KMS-11 (cell line): ENCODE measurements at regions not wholly inside any gene's neighbourhood (a gene's known extent, or its start where the extent isn't known, plus 50 kb on each side); places are given as distances from the start of the nearest gene placed in this dataset.

Experiments used
- H2AFZ ChIP-seq: fragments of 200-600 bp; sonication (generic); 2 replicates; pipeline ENCODE4 v1.6.1; 2016; ENCODE audit warnings: antibody characterized with exemption, mixed run types, low read depth
- H3K27ac ChIP-seq: fragments of 200-600 bp; sonication (generic); 2 replicates; pipeline ENCODE4 v1.6.1; 2016; ENCODE audit warnings: mild to moderate bottlenecking, mixed run types
- H3K27me3 ChIP-seq: fragments of 200-600 bp; sonication (generic); 2 replicates; pipeline ENCODE4 v1.6.1; 2017; ENCODE audit warnings: mild to moderate bottlenecking, low read depth, mixed run types, moderate library complexity; ENCODE audit not compliant: insufficient read depth
- H3K36me3 ChIP-seq: fragments of 200-600 bp; sonication (generic); 2 replicates; pipeline ENCODE4 v1.6.1; 2017; ENCODE audit warnings: mild to moderate bottlenecking, mixed run types; ENCODE audit not compliant: insufficient read depth
- H3K4me1 ChIP-seq: fragments of 200-600 bp; sonication (generic); 2 replicates; pipeline ENCODE4 v1.6.1; 2016; ENCODE audit warnings: mild to moderate bottlenecking, low read depth, mixed run types; ENCODE audit not compliant: poor library complexity, severe bottlenecking
- H3K4me2 ChIP-seq: fragments of 200-600 bp; sonication (generic); 2 replicates; pipeline ENCODE4 v1.7.0; 2016; ENCODE audit warnings: mild to moderate bottlenecking, mixed run types
- H3K4me3 ChIP-seq: fragments of 200-600 bp; sonication (generic); IDR thresholded peaks from 2 replicates; pipeline ENCODE4 v1.6.1; 2017; ENCODE audit warnings: low read depth, low read length, mixed read lengths; ENCODE audit not compliant: insufficient read depth
- H3K79me2 ChIP-seq: fragments of 200-600 bp; sonication (generic); 2 replicates; pipeline ENCODE4 v1.6.1; 2016; ENCODE audit warnings: low read depth, mixed run types; ENCODE audit not compliant: insufficient read depth
- H3K9ac ChIP-seq: fragments of 200-600 bp; sonication (generic); 2 replicates; pipeline ENCODE4 v1.6.1; 2016; ENCODE audit warnings: mild to moderate bottlenecking, mixed run types
- H4K20me1 ChIP-seq: fragments of 200-600 bp; sonication (generic); 2 replicates; pipeline ENCODE4 v1.6.1; 2016; ENCODE audit warnings: mild to moderate bottlenecking, mixed run types; ENCODE audit not compliant: insufficient read depth
- TF ChIP-seq, protein P1 (sequence below): fragments of 200-600 bp; sonication (generic); conservative IDR thresholded peaks from 2 replicates; pipeline ENCODE4 v1.6.1; 2017; ENCODE audit warnings: low read depth, mild to moderate bottlenecking, antibody characterized with exemption, low read length, moderate library complexity, mixed read lengths

DNA sequence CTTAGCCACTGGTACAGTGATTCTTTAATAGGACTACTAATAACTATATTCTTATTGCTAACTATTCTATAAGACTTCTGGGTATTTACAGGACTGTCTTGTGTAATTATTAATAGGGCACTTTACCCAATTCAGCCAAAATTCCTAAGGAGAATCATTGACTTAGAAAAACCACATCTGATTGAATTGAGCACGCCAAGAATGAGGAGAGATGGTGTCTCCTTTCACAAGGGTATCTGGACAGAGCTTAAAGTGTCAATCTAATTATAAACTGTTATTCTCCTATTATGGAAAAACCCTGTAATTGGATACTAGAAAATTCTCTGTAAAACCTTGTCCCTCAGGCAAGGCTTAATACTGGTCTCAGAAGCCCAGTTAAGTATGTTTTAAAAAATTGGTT, 111.1 kb upstream of the TLL1 start:
- Histone ChIP-seq H3K9ac (no peak overlapping the region), H3K4me1 (no peaks in the 10 kb centered on the region), H3K79me2 (no peaks in the 10 kb centered on the region), H4K20me1 (no peaks in the 10 kb centered on the region), H2AFZ (no peak overlapping the region), H3K27ac (no peak overlapping the region), H3K4me2 (no peak overlapping the region), H3K4me3 (no peak overlapping the region), H3K36me3 (no peaks in the 10 kb centered on the region), H3K27me3 (no peaks in the 10 kb centered on the region)
- TF ChIP-seq, protein P1, sequence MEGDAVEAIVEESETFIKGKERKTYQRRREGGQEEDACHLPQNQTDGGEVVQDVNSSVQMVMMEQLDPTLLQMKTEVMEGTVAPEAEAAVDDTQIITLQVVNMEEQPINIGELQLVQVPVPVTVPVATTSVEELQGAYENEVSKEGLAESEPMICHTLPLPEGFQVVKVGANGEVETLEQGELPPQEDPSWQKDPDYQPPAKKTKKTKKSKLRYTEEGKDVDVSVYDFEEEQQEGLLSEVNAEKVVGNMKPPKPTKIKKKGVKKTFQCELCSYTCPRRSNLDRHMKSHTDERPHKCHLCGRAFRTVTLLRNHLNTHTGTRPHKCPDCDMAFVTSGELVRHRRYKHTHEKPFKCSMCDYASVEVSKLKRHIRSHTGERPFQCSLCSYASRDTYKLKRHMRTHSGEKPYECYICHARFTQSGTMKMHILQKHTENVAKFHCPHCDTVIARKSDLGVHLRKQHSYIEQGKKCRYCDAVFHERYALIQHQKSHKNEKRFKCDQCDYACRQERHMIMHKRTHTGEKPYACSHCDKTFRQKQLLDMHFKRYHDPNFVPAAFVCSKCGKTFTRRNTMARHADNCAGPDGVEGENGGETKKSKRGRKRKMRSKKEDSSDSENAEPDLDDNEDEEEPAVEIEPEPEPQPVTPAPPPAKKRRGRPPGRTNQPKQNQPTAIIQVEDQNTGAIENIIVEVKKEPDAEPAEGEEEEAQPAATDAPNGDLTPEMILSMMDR, result no peak

DNA sequence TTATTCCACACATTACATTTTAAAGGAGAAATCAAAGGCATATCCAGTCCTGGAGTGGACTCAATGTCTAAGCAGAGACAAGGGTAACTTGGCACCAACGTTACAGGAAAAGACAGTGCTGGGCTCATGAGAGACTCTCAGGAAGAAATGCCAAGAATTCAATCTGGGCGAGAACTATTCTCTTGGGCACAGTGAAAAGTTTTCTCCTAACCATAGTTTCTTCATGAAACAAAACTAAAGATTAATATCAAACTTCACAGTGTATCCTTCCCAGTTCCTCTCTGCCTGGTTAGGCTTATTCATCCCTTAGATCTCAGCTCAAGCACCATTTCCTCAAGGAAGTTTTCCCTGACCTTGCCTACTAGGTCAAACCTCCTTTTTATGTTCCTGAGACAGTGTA, 109.4 kb upstream of the TLL1 start:
- no peaks in the 10 kb centered on the region for H4K20me1 ChIP-seq
- no peaks in the 10 kb centered on the region for H3K27me3 ChIP-seq
- H3K9ac ChIP-seq, result no peak overlapping the region
- no peaks in the 10 kb centered on the region for H3K79me2 ChIP-seq
- H3K4me1 ChIP-seq, result no peaks in the 10 kb centered on the region
- TF ChIP-seq, protein P1, result no peak
- no peak overlapping the region for H3K27ac ChIP-seq
- no peak overlapping the region for H3K4me3 ChIP-seq
- H3K4me2 ChIP-seq, result no peak overlapping the region
- H2AFZ ChIP-seq, result no peak overlapping the region
- H3K36me3 ChIP-seq, result no peaks in the 10 kb centered on the region

DNA sequence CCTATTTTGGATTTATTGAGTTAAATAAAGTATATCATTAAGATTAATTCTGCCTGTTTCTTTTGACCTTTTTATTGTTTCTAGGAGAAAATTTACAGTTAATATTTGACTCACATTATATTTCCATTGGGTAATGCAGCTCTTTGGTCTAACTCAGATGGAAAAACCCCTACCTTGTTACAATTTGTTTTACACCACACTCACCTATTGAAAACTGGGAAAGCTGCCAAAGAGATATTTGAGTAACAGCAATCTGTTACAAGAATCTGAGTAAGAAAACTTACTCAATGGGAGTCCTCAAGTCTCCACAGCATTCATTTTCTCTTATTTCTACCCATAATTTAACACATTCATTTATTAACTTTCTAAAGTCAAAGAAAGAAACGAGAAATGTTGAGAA, 108.0 kb upstream of the TLL1 start:
- Histone ChIP-seq H3K4me2 (no peak overlapping the region), H3K36me3 (no peaks in the 10 kb centered on the region), H3K27ac (no peak overlapping the region)

GRCh38 chr4:165766018-165766417, 107.0 kb upstream of the TLL1 start:
- TF ChIP-seq, protein P1, result no peak
- Histone ChIP-seq H2AFZ (no peak overlapping the region), H3K36me3 (no peaks in the 10 kb centered on the region)

More for the DNA sequence above, 108.0 kb upstream of the TLL1 start:
- Histone ChIP-seq H4K20me1 (no peaks in the 10 kb centered on the region), H2AFZ (no peak overlapping the region), H3K4me3 (no peak overlapping the region), H3K9ac (no peak overlapping the region), H3K79me2 (no peaks in the 10 kb centered on the region), H3K27me3 (no peaks in the 10 kb centered on the region), H3K4me1 (no peaks in the 10 kb centered on the region)
- TF ChIP-seq, protein P1, result no peak

More at GRCh38 chr4:165766018-165766417, 107.0 kb upstream of the TLL1 start:
- Histone ChIP-seq H3K4me3 (no peak overlapping the region), H3K27me3 (no peaks in the 10 kb centered on the region), H3K27ac (no peak overlapping the region), H3K4me2 (no peak overlapping the region), H3K79me2 (no peaks in the 10 kb centered on the region), H3K4me1 (no peaks in the 10 kb centered on the region), H3K9ac (no peak overlapping the region), H4K20me1 (no peaks in the 10 kb centered on the region)
